NCI-H1105 treated with DMSO at 0.1 percent for 48 hours (cell line): ENCODE measurements at regions not wholly inside any gene's neighbourhood (a gene's known extent, or its start where the extent isn't known, plus 50 kb on each side); places are given as distances from the start of the nearest gene placed in this dataset.

Source experiments
- DNase-seq: peaks from one replicate; lab custom pipeline; 2025; lab: John Stamatoyannopoulos, UW

DNA sequence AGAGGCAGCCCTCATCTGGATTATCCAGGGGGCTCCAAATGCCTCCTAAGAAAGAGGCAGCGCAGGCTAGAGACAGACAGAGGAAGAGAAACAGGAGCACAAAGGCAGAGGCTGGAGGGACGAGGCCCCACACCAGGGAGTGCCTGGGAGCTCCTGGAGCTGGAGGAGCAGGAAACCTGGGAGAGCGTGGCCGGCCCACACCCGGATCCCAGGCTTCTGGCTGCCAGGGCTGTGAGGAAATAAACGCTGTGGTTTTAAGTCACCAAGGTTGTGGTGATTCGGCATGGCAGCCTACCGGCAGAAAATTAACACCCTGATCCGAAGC lies 165.5 kb downstream of the OLFM1 start:
- no peak for DNase-seq

DNA sequence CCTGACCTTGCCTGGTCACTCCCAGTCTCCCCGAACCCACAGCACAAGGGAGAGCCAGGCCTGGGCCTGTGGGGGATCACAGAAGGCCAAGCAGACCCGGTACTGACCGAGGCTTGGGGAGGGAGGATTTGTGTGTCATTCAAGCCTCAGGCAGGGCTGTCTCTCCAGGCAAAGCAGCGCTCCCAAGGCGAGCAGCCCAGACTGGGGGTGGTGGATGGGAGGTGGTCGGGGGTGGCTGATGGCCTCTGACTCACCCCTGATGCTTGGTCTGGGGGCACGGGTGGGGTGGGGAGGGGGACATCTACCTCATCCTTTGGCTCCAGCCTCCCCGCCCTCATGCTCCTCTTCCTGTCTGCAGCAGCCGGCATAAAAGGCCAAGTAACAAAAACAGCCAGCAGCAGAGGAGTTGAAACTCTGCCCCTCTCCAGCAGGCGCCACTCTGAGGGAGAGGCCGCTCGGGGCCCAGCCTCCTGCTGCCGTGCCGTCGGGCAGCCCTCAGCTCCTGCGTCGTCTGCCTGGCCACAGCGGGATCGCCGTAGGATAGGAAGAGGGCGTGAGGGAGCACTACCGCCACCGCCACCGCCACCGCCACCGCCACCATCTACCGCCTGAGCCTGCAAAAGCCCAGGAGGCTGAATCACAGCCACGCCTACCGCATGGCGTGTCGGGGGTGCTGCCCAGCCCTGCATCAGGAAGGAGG lies 166.0 kb downstream of the OLFM1 start:
- no peak for DNase-seq

DNA sequence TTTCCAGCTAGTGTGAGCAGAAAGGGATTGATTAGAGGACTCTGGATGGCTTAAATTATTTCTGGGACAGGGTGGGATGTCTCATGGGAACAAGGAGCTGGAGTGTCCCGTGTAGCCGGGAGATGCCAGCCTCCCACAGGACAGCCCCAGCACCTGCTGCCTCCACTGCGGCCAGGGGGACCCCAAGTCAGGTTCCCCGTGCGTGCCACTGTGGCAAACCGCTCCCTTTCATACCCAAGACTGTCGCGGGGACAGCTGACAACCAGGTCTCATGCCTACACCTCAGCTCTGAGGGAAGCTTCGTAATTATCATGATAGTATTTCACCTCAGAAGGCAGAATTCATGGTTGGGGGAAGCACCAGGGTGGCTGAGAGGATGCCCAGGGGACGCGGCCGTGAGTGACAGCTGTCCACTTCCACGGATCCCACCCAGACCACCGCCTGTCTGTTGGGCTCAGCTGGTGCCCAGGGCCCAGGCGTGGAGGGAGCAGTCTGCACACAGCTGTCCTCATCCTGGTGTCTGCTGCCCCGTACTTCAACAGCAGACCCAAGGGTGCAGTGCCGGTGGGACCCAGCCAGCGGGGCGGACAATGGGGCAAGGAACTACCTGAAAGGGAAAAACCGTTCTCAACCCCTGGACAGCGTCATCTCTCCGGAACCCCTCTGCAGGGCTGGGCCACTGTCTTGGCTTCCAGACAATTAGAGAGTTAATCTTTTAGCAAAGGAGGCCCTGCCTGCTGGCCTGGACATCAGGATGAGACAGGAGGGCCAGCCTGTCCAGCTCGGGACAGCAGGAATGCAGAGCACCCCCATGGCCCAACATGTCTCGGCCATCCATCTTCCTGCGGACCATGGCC lies 166.9 kb downstream of the OLFM1 start:
- no peak for DNase-seq

DNA sequence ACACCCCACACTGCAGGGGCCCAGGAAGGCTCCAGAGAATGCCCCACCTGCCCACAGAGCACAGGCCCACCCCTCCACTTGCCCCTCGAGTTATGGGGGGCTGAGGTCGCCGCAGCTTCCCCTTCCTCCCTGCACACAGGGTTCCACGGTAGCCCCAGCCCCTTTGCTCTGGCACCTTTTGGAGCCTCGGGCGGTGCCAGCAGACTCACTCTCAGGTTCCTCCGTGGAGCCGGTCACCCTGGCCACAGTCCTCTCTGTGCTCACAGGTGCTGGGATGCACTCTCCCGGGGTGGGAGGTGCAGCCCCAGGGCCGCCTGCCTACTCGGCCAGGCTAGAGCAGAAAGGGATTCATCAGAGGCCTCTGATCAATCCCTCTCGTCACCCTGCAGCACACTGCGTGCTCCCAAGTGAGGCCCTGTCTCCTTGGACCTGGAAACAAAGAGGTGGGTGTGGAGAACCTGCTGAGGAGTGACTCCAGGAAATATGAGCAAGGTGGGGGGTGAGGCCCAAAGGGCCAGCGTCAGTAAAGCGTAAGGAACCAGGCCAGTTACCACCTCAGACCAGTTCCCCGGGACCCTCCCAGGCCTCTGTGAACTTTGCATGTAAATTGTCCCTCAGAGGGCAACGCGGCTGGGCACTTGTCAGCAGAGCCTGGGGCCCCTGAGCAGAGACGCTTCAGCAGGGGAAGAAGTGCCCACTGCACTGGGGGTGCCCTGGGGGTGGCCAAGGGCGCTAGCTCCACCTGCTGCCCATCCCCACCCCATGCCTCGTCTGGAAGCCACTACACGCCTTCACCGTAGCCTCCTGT lies 167.8 kb downstream of the OLFM1 start:
- no peak for DNase-seq

DNA sequence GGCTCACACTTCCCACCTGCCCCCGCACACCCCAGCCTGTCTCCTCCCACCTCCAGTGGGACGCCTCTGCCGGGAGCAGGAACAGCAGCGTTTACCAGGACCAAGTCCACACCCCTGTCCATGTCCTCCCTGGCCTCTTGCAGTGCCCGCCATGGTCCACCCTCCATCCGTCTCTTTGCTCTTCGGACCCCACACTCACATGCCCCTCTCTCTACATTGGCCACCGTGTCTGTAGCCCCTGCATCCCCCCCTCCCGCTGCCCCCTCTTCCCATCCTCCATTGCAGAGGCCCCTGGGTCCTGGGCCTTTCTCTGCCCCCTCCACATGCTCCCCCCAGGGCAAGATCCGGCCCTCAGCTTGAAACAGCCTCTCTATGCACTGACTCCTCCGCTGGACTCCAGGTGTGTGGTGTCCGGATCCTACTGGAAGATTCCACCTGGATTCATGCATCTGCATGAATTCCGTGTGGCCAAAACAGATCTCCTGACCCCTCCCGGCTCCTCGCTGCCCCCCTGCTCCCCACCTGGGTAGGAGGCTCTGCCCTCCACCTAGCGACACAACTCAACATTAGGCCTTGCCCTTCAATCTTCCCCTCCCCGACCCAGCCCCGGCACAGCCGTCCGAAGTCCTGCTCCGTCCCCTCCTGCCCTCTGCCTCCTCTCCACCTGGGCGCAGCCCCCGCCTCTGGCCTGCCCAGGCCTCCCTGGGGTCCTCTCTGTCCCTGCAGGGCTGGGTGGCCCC lies 168.5 kb downstream of the OLFM1 start:
- DNase-seq, result no peak

DNA sequence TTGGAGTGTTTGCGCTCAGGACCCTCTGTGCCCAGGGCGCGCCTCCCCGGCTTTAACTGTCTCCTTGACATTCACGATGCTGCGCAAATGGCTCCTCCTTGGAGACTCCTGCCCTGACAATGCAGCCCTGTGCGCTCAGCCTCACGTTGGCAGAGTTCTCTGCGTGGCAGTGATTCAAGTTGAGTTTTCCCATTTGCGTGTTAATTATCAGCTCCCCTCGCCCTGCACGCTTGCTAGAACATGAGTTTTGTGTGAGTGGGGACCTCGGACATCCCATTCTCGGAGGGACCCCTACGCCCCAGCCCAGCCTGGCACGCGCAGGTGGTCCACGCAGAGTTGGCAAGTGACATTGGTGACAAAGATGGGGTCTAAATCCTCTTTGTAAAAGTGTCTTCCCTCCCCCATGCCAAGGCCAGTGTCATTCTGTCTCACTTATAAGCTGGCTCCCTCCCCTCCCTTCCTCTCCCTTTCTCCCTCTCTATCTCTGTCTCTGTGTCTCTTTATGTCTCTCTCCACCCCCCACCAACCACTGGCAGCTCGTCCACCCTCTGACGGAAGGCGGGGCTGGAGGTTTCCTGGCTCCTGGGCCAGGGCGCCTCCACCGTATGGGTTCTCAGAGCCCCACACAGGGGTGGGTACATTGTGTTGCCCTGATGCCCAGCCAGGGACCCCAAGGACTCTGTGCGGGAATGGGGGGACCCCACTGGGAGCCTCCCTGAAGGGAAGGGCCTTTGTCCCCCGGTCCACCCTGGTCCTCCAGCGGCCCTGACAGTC lies 169.3 kb downstream of the OLFM1 start:
- no peak for DNase-seq

DNA sequence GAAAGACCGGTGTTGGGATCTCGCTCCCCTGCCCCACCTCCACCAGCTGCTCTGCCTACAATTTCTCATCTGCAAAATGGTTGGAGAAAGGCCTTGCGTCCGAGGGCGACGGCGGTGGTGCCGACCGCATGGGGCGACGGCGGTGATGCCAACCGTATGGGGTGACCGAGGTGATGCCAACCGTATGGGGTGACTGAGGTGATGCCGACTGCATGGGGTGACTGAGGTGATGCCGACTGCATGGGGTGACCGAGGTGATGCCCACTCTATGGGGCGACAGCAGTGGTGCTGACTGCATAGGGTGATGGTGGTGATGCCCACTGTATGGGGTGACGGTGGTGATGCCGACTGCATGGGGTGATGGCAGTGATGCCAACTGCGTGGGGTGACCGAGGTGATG lies 171.0 kb downstream of the OLFM1 start:
- no peak for DNase-seq

DNA sequence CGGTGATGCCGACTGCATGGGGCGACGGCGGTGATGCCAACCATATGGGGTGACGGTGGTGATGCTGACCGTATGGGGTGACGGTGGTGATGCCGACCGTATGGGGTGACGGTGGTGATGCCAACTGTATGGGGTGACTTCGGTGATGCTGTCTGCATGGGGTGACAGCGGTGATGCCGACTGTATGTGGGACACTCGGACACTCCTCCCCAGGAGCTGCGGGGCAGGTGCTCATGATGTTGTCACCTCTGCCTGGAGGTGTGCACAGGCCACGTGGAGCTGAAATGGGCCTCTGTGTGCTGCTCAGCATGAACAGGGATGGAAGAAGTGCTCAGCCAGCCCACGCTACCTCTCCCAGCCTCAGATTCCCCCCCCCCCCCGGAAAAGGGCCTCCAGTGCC lies 171.8 kb downstream of the OLFM1 start:
- no peak for DNase-seq

DNA sequence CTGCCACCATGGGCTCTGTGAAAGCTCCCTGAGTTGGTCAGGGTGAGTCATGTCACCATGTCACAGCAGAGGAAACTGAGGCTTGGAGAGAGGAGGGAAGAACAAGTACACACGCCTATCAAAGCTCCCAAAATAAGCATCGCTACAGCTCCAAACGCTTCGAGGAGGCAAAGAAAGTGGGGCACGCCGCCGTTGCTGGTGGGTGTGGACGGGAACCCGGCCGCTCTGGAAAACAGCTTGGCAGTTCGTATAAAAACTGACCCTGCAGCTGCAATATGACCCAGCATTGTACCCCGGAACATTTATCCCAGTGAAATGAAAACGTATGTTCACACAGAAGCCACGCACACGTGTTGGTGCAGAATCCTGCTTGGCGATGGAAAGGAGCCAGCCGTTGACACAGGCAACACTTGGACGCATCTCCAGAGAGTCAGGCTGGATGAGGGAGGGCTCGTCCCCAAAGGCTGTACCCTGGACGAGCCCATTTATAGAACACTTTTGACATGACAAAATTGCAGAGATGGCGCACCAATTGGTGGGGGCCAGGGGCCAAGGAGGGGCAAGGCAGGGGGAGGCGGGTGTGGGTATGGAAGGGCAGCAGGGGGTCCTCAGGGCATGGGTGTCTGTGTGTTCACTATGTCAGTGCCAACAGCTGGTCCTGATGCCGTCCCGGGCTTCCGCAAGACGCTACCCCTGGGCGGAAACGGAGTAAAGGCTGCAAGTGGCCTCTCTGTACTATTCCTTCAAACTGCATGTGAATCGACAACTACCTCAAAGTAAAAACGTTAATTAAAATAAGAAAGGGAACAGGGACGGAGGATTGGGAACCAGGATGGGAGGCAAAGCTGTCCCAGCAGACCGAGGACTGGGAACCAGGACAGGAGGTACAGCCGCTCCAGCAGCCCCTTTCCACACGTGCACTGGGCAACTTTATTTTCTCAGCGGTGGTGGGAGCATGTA lies 173.0 kb downstream of the OLFM1 start:
- DNase-seq, result no peak

DNA sequence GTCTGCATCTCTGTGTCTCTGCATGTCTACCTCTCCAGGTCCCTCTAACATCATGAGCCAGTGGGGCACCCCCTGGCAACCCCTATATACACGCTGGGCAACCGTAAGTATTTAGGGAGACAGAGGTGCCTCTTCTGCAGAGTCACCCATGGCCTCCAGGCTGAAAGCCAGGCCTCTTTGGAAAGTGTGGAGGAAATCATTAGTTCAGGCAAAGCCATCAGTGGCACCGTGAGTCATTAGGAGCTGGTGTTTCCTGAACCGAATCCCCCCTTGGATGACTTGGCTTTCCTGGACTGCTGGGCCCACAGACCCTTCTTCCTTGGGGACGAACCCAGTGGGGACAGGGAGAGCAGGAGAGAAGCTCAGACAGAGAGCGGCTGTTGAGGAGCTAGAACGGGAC lies 174.8 kb downstream of the OLFM1 start:
- no peak for DNase-seq

DNA sequence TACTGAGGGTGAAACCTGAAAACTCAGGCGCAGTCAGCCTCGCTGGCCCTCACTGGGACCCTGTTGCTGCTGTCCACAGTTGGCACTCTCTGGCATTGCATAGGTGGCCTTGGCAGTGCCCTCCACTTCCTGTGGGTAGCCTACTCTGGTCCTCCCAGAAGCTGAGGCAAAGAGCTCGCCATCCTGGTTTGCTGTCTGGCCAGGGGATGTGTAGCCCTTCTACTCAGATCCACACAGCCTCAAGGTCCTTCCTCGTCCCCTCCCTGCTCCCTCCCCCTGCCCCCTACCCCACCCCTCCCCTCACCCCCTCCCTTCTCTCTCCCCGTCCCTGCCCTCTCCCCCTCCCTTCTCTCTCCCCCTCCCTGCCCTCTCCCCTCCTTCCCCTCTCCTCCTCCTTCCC lies 176.0 kb downstream of the OLFM1 start:
- no peak for DNase-seq

DNA sequence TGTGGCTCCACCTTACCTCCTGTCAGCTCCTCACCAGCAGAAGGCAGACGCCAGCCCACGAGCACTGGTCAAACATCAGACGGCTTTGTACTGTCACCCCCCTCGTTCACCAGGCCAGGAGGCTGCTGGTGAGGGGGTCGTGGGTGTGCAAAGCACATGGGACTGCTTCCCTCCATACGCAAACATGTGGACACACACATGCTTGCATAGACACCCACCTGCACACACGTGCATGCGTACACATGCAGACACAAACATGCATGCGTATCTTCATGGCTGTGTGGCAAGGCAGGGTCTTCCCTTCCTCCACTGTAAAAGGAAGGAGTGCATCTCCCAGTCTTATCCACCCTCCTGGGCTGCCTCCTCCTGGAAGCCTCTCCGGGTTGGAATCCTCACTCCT lies 178.5 kb downstream of the OLFM1 start:
- no peak for DNase-seq

DNA sequence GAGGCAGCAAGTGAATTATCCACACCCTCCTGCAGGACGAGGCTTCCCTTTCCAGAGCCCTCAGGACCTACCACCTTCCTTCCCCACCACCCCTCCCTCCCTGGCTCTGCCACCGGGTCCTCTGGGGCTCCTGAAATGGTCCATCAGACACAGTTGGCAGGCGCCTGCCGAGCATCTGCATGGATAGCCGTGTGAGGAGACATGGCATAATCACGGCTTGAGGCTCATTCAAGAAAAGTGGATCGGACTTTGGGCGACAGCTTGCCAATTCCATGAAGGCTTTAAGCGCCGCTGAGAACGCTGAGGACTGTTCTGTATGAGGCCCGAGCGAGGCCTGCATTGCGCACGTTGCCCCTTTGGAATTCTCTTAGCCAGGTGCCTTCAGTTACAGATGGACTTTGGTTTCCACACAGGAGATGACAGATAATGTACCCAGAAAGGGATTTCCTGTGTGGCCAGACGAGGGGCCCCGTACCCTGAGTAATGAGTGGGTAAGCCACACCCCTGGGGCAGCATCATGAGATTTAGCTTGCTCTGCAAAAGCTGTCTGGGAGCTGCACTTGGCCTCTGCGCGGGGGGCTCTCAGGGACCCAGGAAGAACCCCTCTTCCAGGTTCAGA lies 179.8 kb downstream of the OLFM1 start:
- DNase-seq, result no peak

DNA sequence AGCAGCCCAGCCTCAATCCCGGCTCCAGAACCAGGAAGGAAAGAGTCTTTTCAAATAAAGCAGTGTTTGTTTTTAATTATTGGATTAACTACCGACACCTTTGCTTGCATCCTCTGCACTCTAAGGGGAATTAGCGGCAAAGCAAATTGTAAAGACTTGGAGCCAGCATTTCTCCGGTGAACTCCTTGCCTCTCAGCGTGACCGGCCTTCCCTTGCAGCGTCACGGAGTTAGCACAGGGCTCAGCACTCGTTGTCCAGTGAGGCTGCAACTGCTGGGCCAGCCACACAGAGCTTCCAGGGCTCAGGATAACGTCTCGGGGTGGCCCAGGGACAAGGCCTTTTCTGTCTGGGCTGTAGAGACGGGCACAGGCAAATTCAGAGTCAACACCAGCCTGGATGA lies 180.6 kb downstream of the OLFM1 start:
- no peak for DNase-seq

DNA sequence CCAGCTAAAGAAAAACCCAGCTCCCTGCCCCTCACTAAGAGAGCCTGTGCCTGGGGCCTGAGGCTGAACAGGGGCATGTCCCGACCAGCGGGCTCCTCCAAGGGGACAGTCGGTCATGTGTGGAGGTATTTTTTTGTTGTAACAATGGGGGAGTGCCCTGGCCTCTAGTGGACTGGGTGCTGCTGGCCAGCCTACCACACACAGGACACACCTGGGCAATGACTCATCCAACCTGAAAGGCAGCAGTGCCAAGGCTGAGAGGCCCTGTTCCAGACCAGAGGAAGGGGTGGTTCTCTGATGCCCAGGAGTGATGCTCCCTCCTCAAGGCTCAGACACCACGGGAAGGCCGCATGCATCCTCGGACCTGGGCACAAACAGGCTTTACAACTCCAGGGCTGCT lies 181.5 kb downstream of the OLFM1 start:
- no peak for DNase-seq

DNA sequence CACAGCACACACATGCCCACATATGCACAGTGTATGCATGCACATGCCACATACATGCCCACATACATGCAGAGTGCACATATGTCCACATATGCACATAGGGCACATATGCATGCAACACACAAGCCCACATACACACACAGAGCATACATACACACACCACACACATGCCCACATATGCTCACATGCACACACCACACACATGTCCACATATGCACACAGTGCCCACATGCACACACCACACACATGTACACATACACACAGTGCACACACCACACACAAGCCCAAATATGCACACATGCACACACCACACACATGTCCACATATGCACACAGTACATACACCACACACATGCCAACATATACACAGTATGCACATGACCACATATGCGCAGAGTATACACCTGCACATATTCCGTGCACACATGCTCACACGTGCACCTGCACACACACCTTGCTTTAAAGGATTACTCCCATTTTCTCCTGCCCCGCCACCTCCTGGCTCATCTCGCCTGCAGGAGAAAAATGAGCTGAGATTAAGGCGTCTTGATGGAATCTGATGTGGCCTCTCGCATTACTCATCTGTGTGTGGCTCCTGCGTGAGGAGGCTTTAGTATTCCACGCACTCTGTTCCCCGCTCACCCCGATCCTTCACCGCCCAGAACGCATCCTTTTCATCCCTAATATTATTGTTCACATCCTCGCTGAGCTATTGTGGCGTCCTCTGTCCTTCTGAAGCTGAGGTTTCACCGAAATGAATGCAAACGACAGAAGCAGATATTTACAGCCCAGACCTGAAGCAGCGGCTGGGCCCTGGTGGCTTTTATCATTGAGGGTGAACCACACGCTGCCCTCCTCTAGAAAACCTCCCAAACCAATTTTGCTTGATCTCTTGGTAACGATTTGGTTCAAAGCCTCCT lies 182.7 kb downstream of the OLFM1 start:
- no peak for DNase-seq

DNA sequence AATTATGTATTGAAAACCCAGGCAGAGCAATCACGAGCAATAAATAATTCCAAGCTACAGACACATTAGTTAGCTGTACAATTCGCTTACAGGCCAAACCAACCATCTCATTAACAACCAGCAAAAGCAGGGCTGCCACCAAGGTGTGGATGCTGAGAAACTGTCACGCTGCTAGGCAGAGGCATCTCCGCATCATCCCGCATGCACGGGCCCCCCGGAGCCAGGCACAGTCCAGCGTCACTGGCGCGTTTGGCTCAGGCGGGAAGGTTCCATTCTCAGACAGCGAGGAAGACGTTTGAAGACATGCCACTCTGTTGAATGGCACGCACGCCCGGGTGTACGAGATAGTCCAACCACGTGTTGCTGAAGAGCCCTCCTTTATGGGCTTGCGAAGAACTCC lies 184.0 kb downstream of the OLFM1 start:
- DNase-seq, result no peak

DNA sequence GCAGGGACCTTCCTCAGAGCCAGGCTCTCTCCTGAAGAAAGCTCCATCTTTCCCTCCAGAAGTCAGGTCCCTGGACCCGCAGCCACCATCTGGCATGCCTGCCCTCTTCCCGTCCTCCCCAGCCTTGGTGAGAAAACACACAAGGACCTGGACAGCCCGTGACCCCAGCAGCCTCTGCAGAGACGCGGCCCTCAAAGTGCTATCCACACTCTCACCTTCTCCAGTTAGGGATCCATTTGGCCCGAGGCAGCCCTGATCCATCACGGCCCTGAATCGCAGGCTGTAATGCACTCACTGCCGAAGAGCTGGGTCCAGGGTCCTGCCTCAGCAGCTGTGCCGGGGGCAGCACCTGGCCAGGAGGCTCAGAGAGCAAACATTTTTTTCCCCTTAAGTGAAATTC lies 185.1 kb downstream of the OLFM1 start:
- no peak for DNase-seq

DNA sequence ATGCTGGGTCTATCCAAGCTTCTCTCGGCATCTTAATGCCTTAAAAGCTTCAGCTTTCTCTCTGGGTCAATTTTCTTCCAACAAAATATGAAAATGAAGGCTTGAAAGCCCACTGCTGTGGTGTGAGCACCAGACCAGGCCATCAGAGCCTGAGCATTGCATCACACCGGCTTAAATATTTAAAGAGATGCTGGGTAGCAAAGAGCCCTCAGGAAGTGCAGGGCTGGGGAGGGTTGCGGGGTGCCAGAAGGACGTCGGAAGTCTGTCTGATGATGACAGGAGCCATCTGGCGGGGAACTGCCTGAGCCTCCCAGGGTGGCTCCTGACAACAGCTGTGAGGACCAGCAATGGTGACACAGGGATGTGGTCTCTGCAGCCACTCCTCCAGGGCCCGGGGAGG lies 185.5 kb downstream of the OLFM1 start:
- no peak for DNase-seq
